ENCODE measurements at regions not wholly inside any gene's neighbourhood (a gene's known extent, or its start where the extent isn't known, plus 50 kb on each side); places are given as distances from the start of the nearest gene placed in this dataset.

DNA sequence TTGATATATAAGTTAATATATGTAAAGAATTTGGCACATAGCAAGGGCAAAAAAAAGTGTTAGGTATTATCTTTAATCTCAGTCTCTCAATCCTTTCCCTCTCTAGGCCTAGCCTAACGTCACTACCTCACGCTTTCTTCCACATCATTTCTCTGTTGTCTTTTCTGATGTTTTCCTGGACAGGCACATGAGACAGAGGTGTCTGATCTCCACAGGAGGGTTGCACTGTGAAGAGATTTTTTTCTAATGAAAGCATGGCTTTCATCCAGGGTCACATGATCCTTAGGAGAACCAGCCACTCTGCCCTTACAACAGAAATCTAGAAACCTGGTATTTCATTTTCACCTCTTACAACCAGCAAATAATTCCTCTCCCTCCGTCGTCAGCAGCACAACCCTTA lies 1268.3 kb downstream of the XPNPEP1 start:
- H3K27me3 ChIP-seq (replicated peaks in 2 of 5; ENCODE audit: control insufficient read depth in 4 of 5, insufficient read depth in 5 of 5, low read length in 4 of 5), result no peaks in the 10 kb centered on the region
- WGBS (ENCODE audit: insufficient coverage), result 100% methylated on average over 2 of the region's 4 CpGs
- no peak for DNase-seq
- ChIA-PET POLR2A (no interaction called here), CTCF (no interaction called here)
- no peaks in the 10 kb centered on the region for H3K36me3 ChIP-seq (ENCODE audit: control insufficient read depth in 4 of 4, insufficient read depth in 4 of 4, low read length in 3 of 4)
- no peak overlapping the region for H3K27ac ChIP-seq (ENCODE audit: insufficient read depth in 1 of 2, low read depth in 1 of 2, low read length in 2 of 2, poor library complexity in 1 of 2, severe bottlenecking in 2 of 2)
- no peaks in the 10 kb centered on the region for H3K9me3 ChIP-seq (ENCODE audit: control extremely low read depth in 1 of 5, control insufficient read depth in 4 of 5, insufficient read depth in 2 of 5, low read depth in 1 of 5, low read length in 4 of 5)
- H3K4me1 ChIP-seq (ENCODE audit: control extremely low read depth in 1 of 4, control insufficient read depth in 4 of 4, insufficient read depth in 4 of 4, low read length in 3 of 4), result no peaks in the 10 kb centered on the region
- H3K4me3 ChIP-seq (ENCODE audit: control insufficient read depth in 1 of 7, extremely low read depth in 1 of 7, insufficient read depth in 4 of 7, low read depth in 2 of 7, low read length in 6 of 7), result no peak overlapping the region

DNA sequence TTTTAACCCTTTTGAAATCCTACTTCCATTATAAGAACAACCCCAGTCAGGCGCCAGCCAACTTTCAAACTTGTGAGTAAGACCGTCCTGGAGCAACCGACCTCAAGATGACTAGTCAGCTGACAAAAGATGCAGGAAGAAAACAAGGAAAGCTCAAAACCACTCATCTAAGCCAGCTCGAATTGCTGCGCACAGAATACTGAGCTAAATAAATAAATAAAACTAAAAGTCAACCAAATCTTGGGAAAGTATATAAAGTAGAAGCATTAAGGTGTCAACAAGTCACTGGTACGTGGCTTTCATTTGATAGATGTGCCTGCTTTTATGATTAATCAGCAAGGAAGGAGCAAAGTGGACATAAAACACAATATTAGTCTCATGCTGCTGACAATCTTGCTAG lies 1269.8 kb downstream of the XPNPEP1 start:
- no peak overlapping the region for H3K4me3 ChIP-seq (ENCODE audit: control insufficient read depth in 1 of 7, extremely low read depth in 1 of 7, insufficient read depth in 4 of 7, low read depth in 2 of 7, low read length in 6 of 7)
- CTCF ChIA-PET, result no interaction called here
- no peaks in the 10 kb centered on the region for H3K4me1 ChIP-seq (ENCODE audit: control extremely low read depth in 1 of 4, control insufficient read depth in 4 of 4, insufficient read depth in 4 of 4, low read length in 3 of 4)
- DNase-seq, result no peak
- POLR2A ChIA-PET, result interaction anchor here (0.9 kb wide), 1 partner anchor 468 kb away, joined by 4 read pairs; no protein-coding TSS in a partner anchor
- H3K9me3 ChIP-seq (ENCODE audit: control extremely low read depth in 1 of 5, control insufficient read depth in 4 of 5, insufficient read depth in 2 of 5, low read depth in 1 of 5, low read length in 4 of 5), result no peaks in the 10 kb centered on the region
- WGBS (ENCODE audit: insufficient coverage), result 86% methylated on average over 3 of the region's 6 CpGs
- no peaks in the 10 kb centered on the region for H3K27me3 ChIP-seq (replicated peaks in 2 of 5; ENCODE audit: control insufficient read depth in 4 of 5, insufficient read depth in 5 of 5, low read length in 4 of 5)
- H3K36me3 ChIP-seq (ENCODE audit: control insufficient read depth in 4 of 4, insufficient read depth in 4 of 4, low read length in 3 of 4), result no peaks in the 10 kb centered on the region
- no peak overlapping the region for H3K27ac ChIP-seq (ENCODE audit: insufficient read depth in 1 of 2, low read depth in 1 of 2, low read length in 2 of 2, poor library complexity in 1 of 2, severe bottlenecking in 2 of 2)

DNA sequence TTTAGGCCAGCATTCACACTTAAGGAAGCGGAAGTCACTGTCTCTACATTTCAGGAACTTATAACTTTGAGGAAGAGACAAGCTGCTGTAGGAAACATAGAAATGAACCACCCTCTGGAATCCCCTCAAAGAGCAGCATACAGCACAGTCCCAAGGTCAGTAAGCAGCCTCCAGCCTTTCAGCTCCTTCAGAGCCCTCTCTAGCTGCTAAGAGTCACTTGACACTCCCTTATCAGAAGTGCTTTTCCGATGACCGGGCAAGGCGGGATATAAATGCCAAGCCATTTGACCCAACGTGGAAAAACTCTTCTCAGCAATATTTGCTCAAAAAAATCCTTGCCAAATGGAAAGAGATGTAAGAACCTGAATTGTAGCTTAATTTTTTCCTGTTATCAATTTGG lies 1284.3 kb downstream of the XPNPEP1 start:
- Histone ChIP-seq H3K27ac (ENCODE audit: insufficient read depth in 1 of 2, low read depth in 1 of 2, low read length in 2 of 2, poor library complexity in 1 of 2, severe bottlenecking in 2 of 2) (no peak overlapping the region), H3K27me3 (replicated peaks in 2 of 5; ENCODE audit: control insufficient read depth in 4 of 5, insufficient read depth in 5 of 5, low read length in 4 of 5) (no peaks in the 10 kb centered on the region), H3K4me1 (ENCODE audit: control extremely low read depth in 1 of 4, control insufficient read depth in 4 of 4, insufficient read depth in 4 of 4, low read length in 3 of 4) (no peaks in the 10 kb centered on the region), H3K4me3 (ENCODE audit: control insufficient read depth in 1 of 7, extremely low read depth in 1 of 7, insufficient read depth in 4 of 7, low read depth in 2 of 7, low read length in 6 of 7) (no peak overlapping the region), H3K9me3 (ENCODE audit: control extremely low read depth in 1 of 5, control insufficient read depth in 4 of 5, insufficient read depth in 2 of 5, low read depth in 1 of 5, low read length in 4 of 5) (no peaks in the 10 kb centered on the region), H3K36me3 (ENCODE audit: control insufficient read depth in 4 of 4, insufficient read depth in 4 of 4, low read length in 3 of 4) (no peaks in the 10 kb centered on the region)
- DNase-seq, result no peak
- no CpG with 5 or more reads among the region's 5 CpGs for WGBS (ENCODE audit: insufficient coverage)
- ChIA-PET POLR2A (no interaction called here), CTCF (no interaction called here)

DNA sequence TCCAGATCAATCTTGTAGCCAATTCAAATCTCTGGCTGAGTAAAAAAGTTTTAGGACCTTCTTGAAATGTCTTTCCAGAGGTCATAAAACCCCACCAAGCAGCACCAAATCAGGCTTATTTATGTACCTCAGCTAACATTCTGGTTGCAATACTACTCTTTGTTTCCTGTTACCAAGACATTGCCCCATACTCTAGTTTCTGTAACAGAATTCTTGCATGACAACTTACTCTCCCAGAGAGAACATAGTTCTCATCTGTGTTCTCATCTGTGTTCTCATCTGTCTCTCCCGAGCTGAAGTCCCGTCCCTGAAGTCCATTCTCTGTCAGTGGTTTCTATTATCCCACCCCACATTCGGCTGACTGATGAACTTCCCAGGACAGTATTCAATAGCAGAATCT lies 1285.1 kb downstream of the XPNPEP1 start:
- no peak for DNase-seq
- no peak overlapping the region for H3K27ac ChIP-seq (ENCODE audit: insufficient read depth in 1 of 2, low read depth in 1 of 2, low read length in 2 of 2, poor library complexity in 1 of 2, severe bottlenecking in 2 of 2)
- no peaks in the 10 kb centered on the region for H3K27me3 ChIP-seq (replicated peaks in 2 of 5; ENCODE audit: control insufficient read depth in 4 of 5, insufficient read depth in 5 of 5, low read length in 4 of 5)
- ChIA-PET CTCF (no interaction called here), POLR2A (no interaction called here)
- no peaks in the 10 kb centered on the region for H3K9me3 ChIP-seq (ENCODE audit: control extremely low read depth in 1 of 5, control insufficient read depth in 4 of 5, insufficient read depth in 2 of 5, low read depth in 1 of 5, low read length in 4 of 5)
- H3K4me3 ChIP-seq (ENCODE audit: control insufficient read depth in 1 of 7, extremely low read depth in 1 of 7, insufficient read depth in 4 of 7, low read depth in 2 of 7, low read length in 6 of 7), result no peak overlapping the region
- no peaks in the 10 kb centered on the region for H3K36me3 ChIP-seq (ENCODE audit: control insufficient read depth in 4 of 4, insufficient read depth in 4 of 4, low read length in 3 of 4)
- no peaks in the 10 kb centered on the region for H3K4me1 ChIP-seq (ENCODE audit: control extremely low read depth in 1 of 4, control insufficient read depth in 4 of 4, insufficient read depth in 4 of 4, low read length in 3 of 4)
- 93% methylated on average over 3 of the region's 3 CpGs for WGBS (ENCODE audit: insufficient coverage)

DNA sequence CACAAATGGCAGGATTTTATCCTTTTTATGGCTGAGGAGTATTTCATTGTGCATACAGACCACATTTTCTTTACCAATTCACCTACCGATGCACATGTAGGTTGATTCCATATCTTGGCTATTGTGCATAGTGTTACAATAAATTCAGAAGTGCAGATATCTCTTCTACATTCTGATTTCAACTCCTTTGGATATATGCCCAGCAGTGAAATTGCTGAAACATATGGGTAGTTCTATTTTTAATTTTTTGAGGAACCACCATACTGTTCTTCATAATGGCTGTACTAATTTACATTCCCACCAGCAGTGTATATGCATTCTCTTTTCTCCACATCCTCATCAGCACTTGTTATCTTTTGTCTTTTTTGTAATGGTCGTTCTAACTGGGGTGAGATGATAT lies 1290.3 kb downstream of the XPNPEP1 start:
- no peaks in the 10 kb centered on the region for H3K4me1 ChIP-seq (ENCODE audit: control extremely low read depth in 1 of 4, control insufficient read depth in 4 of 4, insufficient read depth in 4 of 4, low read length in 3 of 4)
- no peak overlapping the region for H3K4me3 ChIP-seq (ENCODE audit: control insufficient read depth in 1 of 7, extremely low read depth in 1 of 7, insufficient read depth in 4 of 7, low read depth in 2 of 7, low read length in 6 of 7)
- no peaks in the 10 kb centered on the region for H3K9me3 ChIP-seq (ENCODE audit: control extremely low read depth in 1 of 5, control insufficient read depth in 4 of 5, insufficient read depth in 2 of 5, low read depth in 1 of 5, low read length in 4 of 5)
- POLR2A ChIA-PET, result no interaction called here
- H3K27ac ChIP-seq (ENCODE audit: insufficient read depth in 1 of 2, low read depth in 1 of 2, low read length in 2 of 2, poor library complexity in 1 of 2, severe bottlenecking in 2 of 2), result no peak overlapping the region
- WGBS (ENCODE audit: insufficient coverage), result no CpG with 5 or more reads among the region's 2 CpGs
- CTCF ChIA-PET, result no interaction called here
- no peak for DNase-seq
- H3K36me3 ChIP-seq (ENCODE audit: control insufficient read depth in 4 of 4, insufficient read depth in 4 of 4, low read length in 3 of 4), result no peaks in the 10 kb centered on the region
- H3K27me3 ChIP-seq (replicated peaks in 2 of 5; ENCODE audit: control insufficient read depth in 4 of 5, insufficient read depth in 5 of 5, low read length in 4 of 5), result no peaks in the 10 kb centered on the region

DNA sequence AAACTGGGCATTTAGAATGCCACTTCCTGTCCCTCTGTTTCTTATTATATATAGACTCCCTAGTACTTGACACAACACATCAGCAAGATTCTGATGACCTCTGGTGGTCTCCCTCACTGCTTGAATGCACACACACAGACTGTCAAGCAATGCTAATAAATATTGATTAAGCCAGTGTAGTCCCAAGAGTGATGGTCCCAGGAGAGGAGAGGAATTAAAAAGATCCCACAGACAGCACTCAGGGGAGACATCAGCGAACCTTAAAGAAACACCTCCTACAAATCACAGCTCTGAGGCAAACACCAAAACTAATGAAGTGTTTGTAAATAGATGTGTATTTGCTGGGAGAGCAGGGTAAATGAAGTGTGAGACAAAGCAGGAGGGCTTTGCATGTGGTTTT lies 1291.2 kb downstream of the XPNPEP1 start:
- Histone ChIP-seq H3K9me3 (ENCODE audit: control extremely low read depth in 1 of 5, control insufficient read depth in 4 of 5, insufficient read depth in 2 of 5, low read depth in 1 of 5, low read length in 4 of 5) (no peaks in the 10 kb centered on the region), H3K27me3 (replicated peaks in 2 of 5; ENCODE audit: control insufficient read depth in 4 of 5, insufficient read depth in 5 of 5, low read length in 4 of 5) (no peaks in the 10 kb centered on the region), H3K36me3 (ENCODE audit: control insufficient read depth in 4 of 4, insufficient read depth in 4 of 4, low read length in 3 of 4) (no peaks in the 10 kb centered on the region), H3K4me1 (ENCODE audit: control extremely low read depth in 1 of 4, control insufficient read depth in 4 of 4, insufficient read depth in 4 of 4, low read length in 3 of 4) (no peaks in the 10 kb centered on the region), H3K27ac (ENCODE audit: insufficient read depth in 1 of 2, low read depth in 1 of 2, low read length in 2 of 2, poor library complexity in 1 of 2, severe bottlenecking in 2 of 2) (no peak overlapping the region), H3K4me3 (ENCODE audit: control insufficient read depth in 1 of 7, extremely low read depth in 1 of 7, insufficient read depth in 4 of 7, low read depth in 2 of 7, low read length in 6 of 7) (no peak overlapping the region)
- WGBS (ENCODE audit: insufficient coverage), result no CpG with 5 or more reads among the region's 1 CpG
- DNase-seq, result no peak
- POLR2A ChIA-PET, result no interaction called here
- CTCF ChIA-PET, result interaction anchor here (0.6 kb wide), 1 partner anchor 391 kb away, joined by 4 read pairs; no protein-coding TSS in a partner anchor

DNA sequence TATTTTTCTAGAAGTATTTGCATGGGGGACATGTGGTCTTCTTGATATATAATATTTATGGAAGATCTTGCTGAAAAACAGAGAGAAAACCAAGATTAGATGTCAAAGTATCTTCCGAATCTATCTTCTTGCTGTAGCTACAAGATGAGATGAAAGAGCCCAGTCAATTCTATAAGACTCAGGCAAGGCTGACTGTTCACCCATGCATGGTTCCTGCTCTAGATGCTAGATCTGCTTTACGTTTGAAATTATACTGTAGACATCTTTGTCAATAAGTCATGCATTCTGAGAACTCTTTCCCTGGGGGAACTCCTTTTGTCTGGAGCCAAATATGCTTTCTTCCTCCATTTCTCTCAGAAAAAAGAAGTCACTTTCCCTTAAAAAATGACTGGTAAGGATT lies 1292.0 kb downstream of the XPNPEP1 start:
- no peaks in the 10 kb centered on the region for H3K4me1 ChIP-seq (ENCODE audit: control extremely low read depth in 1 of 4, control insufficient read depth in 4 of 4, insufficient read depth in 4 of 4, low read length in 3 of 4)
- CTCF ChIA-PET, result no interaction called here
- H3K27me3 ChIP-seq (replicated peaks in 2 of 5; ENCODE audit: control insufficient read depth in 4 of 5, insufficient read depth in 5 of 5, low read length in 4 of 5), result no peaks in the 10 kb centered on the region
- no peaks in the 10 kb centered on the region for H3K9me3 ChIP-seq (ENCODE audit: control extremely low read depth in 1 of 5, control insufficient read depth in 4 of 5, insufficient read depth in 2 of 5, low read depth in 1 of 5, low read length in 4 of 5)
- no peak overlapping the region for H3K4me3 ChIP-seq (ENCODE audit: control insufficient read depth in 1 of 7, extremely low read depth in 1 of 7, insufficient read depth in 4 of 7, low read depth in 2 of 7, low read length in 6 of 7)
- H3K36me3 ChIP-seq (ENCODE audit: control insufficient read depth in 4 of 4, insufficient read depth in 4 of 4, low read length in 3 of 4), result no peaks in the 10 kb centered on the region
- no peak for DNase-seq
- POLR2A ChIA-PET, result no interaction called here
- WGBS (ENCODE audit: insufficient coverage), result 78% methylated on average over 2 of the region's 2 CpGs
- no peak overlapping the region for H3K27ac ChIP-seq (ENCODE audit: insufficient read depth in 1 of 2, low read depth in 1 of 2, low read length in 2 of 2, poor library complexity in 1 of 2, severe bottlenecking in 2 of 2)

Measured in common myeloid progenitor, CD34-positive (primary cell).